PFSK-1 (cell line): ENCODE measurements at regions not wholly inside any gene's neighbourhood (a gene's known extent, or its start where the extent isn't known, plus 50 kb on each side); places are given as distances from the start of the nearest gene placed in this dataset.

Experiments
- POLR2AphosphoS5 ChIP-seq: IDR thresholded peaks from 2 replicates; pipeline ENCODE4 v1.6.1; 2012; ENCODE audit warnings: low read depth, mild to moderate bottlenecking, control low read depth, low read length, moderate library complexity
- REST ChIP-seq, 2 experiments: IDR thresholded peaks; 2 replicates each; pipeline versions ENCODE4 v1.6.1 to v1.8.0; 2011 to 2012; ENCODE audit warnings: low read depth in 2 of 2, low read length in 2 of 2, control low read depth in 1 of 2, inconsistent platforms in 1 of 2, mild to moderate bottlenecking in 1 of 2, moderate library complexity in 1 of 2; ENCODE audit not compliant: insufficient read depth in 1 of 2
- TAF1 ChIP-seq: IDR thresholded peaks from 2 replicates; pipeline ENCODE4 v1.6.1; 2012; ENCODE audit warnings: low read length, control low read depth, borderline replicate concordance; ENCODE audit not compliant: insufficient read depth

- TF ChIP-seq TAF1 (no peak), REST (IDR thresholded peaks at IDR 0.05; ENCODE audit: insufficient read depth in 1 of 2, low read depth in 2 of 2, low read length in 2 of 2) (no peak), POLR2AphosphoS5 (no peak)
Observed at GRCh38 chr9:78831726-78832125, 534.8 kb downstream of the PSAT1 start.
